GM19324 (cell line): ENCODE measurements at regions not wholly inside any gene's neighbourhood (a gene's known extent, or its start where the extent isn't known, plus 50 kb on each side); places are given as distances from the start of the nearest gene placed in this dataset.

Source experiments
- ATAC-seq: cut with Tn5 transposase; IDR thresholded peaks from one replicate; pipeline ENCODE4 v1.9.1; 2021; ENCODE audit warnings: mild to moderate bottlenecking, moderate library complexity; ENCODE audit not compliant: unreplicated experiment, low FRiP score

DNA sequence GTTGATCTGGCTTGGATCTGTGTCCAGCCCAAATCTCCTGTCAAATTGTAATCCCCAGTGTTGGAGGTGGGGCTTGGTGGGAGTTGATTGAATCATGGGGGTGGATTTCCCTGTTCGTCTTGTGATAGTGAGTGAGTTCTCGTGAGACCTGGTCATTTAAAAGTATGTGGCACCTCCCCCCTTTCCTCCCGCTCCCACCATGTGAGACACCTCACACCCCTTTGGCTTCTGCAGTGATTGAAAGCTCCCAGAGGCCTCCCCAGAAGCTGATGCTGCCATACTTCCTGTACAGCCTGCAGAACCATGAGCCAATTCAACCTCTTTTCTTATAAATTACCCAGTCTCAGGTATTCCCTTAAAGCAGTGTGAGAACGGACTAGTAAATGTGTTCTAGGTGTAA lies 117.3 kb upstream of the PTCH1 start:
- no peak for ATAC-seq

DNA sequence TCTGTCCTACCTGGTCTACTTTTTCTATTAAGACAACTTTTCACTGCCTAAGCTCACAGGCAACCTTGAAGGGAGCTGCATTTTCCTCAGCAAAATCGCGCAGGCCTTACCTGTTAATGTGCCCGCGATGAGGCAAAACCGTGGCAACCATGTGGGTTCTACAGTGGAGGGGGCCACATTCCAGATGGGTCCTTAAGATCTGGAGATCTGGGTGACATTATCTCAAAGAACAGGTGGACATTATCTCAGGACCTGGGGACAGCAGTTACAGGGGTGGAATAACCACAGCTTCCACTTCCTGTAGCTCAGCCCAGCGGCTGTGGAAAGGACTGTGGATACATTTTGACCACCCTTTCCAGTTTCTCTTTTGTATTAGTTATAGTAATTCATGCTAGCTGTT lies 112.8 kb upstream of the PTCH1 start:
- ATAC-seq = no peak

DNA sequence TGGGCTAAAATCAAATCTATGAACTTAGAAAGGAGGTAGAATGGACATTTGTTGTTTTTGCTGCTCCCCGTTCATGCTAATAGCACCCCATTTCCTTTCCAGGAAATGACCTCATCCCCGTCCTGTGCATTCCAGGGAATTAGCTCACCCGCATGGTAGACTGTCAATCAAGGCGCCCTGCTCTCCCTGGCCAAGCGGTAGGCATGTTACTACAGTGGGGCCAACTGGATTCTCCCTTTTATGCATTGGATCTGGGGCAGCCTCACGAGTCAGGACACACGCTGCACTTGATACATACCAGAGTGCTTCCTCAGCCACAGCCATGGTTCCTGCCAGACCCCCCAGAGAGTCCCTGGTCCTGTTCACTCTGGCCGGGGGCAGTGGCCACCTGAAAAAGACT lies 111.0 kb upstream of the PTCH1 start:
- ATAC-seq = no peak

DNA sequence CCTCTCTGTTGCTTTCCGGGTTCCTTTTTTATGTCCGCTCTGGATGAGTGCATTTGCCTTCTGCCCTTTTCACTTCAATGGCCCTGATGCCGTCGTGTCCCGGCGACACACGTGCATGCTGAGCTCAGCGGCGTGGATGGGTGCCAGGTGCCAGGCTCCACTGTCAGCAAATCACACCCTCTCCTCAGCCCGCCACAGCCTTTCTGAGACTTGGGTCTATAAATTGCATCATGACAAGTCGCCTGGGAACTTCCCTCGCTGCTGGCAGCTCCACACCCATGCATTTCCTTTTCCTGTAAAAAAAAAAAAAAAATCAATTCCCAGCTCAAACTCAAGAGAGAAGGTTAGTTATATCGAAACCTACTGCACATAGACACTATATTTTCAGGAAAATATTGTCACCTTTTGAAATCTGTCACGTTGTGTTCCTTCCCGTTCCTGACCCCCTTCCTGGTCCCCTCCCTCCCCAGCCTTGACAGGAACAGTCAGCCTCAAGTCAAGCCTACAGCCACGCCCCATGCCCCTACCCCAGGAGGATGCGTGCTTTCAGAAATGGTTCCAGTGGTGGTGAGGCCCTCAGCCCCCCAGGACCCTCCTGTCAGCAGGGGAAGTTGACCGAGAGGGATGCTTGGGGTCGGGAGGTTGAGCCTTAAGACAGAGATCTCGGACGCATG lies 110.3 kb upstream of the PTCH1 start:
- no peak for ATAC-seq

DNA sequence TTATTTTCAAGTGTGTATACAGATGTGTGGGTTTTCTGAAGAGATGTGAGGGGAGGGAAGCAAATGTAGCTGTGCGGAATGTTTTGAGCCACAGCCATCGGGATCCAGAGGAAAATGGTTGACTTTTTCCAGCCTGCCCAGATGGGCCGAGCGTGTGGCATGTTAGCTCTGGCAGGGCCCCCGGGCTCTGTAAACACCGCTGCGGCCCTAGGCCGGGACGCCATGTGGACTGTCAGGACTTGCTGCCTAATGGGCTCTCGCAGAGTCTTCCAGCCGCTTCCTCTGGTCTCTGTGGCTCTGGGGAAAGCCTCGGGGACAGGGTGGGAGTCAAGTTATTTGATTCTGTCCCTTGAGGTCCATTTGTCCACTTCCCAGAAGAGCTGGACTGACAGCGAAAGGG lies 109.6 kb upstream of the PTCH1 start:
- no peak for ATAC-seq

DNA sequence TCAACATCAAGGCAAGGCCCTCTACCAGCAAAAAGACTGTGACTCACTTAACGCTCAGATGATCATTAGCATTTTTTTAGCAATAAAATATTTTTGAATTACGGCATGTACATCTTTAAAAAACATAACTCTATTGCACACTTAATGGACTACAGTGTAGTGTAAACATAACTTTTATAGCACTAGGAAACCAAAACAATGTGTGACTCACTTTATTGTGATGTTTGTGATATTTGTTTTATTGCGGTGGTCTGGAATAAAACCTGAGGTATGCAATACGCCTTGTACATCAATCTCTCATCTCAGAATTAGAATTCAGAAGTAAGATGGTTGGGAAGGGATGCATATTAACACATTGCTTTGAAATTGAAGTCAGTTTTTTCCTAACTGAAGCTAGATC lies 106.9 kb upstream of the PTCH1 start:
- no peak for ATAC-seq

DNA sequence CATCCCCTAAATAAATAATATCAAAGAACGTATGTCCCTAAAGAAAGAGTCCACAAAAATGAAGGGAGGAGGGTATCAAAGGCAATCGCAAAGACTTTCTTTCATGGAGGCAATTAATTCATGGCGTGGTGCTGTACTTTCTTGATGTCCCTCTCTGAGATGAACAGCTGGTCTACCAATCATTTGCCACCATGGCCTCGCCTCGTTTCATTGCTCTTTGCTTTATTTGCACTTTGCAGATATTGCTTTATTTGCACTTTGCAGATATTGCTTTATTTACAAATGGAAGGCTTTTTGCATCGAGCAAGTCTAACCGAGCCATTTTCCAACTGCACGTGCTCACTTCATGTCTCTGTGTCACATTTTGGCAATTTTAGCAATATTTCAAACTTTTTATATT lies 104.0 kb upstream of the PTCH1 start:
- ATAC-seq = no peak

DNA sequence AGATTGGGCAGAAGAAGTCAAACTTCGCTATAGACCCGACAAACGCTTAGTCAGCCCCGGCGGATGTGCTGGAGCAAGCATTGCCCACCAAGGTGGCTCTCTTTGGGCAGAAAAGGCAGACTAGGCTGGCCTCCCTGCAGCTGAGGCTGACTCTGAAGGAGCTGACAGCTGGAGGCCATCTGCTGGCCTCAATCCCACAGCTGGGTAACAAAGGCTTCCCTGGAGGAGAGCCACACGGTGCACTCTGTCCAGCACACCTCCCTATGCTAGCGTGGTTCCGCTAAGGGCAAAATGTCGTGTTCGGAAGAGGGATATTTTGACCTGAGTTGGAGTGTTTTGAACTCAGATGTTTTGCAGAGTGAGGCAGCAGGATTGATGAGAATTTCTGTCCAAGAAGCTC lies 103.5 kb upstream of the PTCH1 start:
- no peak for ATAC-seq

DNA sequence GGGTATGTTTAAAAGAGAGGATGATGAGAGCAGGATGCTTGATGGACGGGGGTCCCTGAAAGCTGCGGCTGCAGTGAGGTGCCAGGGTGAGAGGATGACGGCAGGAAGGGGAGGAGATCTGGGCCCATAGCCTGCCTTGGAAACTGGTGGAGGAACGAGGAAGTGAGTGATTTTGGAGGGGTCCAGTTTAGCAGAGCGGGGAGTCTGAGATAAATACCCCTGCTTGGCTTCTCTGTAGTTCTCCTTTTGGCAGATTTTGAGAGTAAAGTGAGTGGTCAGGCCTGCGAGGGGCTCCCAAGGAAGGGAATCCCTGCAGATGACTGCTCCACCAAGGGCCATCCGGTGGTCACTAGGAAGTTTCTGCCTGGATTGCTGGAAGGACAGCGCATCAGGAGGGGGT lies 98.5 kb upstream of the PTCH1 start:
- no peak for ATAC-seq

DNA sequence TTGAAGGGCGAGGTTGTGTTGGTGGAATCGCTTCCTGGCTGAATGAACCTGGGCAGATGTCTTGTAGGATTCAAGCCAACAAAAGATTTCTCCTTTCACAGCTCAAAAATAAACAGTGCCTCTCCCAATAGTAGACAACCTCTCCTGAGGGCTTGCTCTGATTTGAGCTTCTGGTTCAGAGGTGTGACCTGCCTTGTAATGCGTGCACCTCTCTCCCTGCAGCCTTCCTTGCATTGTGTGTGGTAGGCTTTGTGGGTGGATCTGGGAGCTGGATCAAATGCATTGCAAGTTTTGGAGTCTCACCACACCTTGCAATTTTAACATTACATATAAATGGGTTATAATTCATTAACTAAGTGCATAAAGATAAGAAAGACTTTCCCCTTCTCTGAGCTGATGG lies 96.9 kb upstream of the PTCH1 start:
- ATAC-seq = no peak

DNA sequence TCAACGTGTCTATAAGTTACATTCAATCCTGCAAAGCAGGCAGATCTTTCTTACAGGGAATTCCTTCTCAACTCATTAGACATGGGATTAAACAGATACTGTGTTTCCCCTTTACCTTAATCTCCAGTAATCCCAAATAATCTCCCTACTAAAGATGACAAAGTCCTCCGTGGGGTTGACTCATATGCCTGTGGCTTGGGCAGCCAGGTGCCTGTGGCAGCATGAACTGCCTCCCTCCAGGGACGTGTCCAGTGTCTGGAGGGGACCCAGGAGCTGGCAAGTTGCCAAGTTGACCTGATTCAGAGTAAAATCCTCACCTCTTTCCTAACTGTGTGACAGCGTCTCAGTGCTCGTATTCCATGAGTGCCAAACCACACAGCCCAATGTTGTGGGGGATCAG lies 94.6 kb upstream of the PTCH1 start:
- no peak for ATAC-seq

DNA sequence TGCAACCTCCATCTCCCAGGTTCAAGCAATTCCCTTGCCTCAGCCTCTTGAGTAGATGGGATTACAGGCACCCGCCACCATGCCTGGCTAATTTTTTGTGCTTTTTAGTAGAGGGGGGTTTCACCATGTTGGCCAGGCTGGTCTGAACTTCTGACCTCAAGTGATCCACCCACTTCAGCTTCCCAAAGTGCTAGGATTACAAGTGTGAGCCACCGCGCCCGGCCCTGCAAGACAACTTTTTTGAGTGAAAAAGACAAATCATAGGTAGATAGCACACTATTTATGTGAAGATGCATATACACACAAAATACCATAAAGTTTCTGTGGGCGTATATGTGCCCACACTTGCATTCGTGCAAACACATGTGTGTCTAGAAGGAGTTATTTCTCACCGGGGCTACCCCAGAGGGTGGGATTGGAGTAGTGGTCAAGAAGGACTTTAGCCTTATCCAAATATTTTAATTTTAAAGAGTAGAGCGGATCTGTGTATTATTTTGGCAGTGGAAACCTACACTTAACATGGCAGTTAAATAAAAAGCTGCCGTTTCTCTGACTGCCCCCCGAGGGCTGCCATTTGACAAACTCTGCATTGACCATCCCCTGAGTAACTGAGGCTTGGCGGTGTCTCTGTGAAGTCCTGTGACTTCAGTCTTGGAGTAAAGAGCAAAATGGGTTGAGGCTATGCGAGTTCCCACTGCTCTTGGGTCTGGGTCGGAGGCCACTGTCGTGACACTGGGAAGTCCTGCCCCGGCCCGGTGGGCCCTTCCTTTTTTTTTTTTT lies 93.4 kb upstream of the PTCH1 start:
- no peak for ATAC-seq

DNA sequence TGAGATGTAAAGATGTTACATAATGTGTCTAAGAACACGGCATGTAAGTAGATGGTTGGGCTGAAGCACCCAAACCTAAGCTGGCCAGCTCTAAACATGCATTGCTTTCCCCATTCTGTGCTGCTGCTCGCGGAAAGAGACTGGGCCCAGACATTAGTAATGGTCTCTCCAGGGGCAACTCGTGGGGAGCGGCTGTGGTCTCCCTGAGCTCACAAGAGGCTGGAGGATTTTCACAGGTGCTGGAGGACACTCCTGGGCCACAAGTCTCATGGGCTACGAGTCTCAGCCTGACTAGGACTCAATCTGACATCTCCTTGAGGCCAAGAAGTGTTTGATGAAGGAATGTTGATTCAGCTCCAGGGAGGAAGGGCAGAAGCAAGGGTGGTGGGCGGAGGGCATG lies 92.7 kb upstream of the PTCH1 start:
- no peak for ATAC-seq

DNA sequence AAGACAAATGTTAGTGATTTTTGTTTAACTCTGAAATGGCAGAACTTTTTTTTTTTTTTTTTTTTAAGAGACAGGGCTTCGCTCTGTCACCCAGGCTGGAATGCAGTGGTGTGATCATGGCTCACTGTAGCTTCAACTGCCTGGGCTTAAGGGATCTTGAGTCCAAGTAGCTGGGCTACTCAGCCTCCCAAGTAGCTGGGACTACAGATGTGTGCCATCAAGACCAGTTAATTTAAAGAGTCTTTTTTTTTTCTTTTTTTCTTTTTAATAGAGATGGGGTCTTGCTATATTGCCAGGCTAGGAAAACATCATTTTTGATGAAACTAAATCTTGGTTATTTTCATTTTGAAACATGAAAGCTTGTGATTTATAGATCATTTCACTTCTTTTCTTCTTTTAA lies 91.6 kb upstream of the PTCH1 start:
- no peak for ATAC-seq

DNA sequence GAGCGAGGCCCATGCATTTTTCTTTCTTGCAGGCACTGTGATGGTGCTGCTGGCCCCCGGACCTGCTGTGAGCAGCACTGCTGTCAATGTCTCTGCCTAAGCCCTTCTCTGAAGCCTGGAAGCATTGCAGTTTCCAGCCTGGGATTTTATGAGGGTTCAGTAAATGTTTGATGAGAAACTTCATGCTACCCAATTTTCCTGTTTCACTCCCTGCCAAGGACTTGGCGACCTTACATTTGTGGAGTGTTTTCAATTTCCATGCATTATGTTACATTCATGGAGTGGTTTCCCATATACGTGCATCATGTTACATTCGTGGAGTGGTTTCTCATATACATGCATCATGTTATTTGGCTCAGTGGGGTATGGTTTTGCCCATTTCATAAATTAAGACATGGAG lies 90.7 kb upstream of the PTCH1 start:
- ATAC-seq = no peak

DNA sequence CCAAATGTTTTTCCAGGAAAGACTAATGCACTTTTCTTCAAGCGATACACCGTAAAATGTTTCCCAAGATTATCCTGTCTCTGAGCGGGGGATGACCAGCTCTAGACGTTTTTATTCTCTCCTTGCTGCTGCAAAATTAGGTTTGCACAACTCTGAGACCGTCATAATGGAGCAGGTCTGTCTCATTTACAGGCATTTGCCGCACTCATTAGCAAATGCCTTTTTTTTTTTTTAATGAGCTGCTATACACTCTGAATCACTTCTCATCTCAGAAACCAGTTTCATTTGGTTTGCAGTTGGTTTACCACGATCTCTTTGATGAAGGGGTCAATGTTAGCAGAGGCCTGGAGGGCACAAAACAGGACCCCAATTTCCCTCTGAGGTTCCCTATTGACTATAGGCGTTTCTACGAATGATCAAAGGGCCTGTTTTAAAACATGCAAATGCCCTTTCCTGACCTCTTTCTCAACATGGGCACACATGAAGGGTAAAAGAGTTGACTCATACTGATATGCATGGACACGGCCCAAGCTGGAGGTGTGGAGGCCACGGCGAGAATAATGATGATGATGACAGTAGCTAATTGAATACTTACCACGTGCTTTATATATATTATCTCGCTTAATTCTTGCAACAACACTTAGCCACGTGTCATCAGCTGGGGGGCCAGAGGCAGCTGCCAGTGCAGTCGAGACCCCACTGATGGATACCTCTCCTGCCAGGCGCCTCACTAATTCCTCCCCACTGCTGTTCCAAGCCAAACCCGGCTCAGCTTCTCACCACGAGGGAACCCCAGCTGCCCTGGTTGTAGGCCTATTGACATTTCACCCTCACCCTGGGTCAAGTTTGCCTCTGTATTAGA lies 89.9 kb upstream of the PTCH1 start:
- no peak for ATAC-seq

DNA sequence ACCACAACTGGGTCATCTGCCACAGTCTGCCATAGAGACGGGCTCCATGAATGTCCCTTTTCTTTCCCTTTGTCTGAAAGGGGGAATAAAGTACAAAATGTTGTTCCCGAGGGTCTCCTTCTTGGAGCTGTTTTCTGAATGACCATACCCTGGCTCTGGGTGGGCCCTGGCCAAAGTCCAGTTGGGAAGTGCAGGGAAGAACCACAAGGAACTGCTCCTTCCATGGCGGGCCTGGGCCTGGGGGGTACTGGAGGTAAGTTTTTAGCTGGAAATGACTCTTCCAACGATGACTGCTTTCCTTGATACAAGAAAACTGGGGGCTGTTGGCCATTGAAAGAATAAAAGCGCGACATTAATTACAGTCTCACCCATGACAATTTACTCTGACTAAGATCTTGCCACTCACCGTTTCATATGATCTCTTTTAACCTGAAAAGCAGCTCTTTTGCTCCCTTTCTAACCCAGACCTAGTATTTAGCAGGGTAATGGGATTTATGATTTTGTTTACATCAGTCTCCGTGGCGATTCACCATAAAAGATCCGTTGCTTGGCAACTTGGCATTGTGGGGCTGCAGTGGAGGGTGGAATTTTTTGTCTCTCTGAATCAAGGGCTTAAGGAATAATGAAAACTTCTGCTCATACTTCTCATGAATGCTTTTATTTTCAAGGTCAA lies 89.2 kb upstream of the PTCH1 start:
- no peak for ATAC-seq

DNA sequence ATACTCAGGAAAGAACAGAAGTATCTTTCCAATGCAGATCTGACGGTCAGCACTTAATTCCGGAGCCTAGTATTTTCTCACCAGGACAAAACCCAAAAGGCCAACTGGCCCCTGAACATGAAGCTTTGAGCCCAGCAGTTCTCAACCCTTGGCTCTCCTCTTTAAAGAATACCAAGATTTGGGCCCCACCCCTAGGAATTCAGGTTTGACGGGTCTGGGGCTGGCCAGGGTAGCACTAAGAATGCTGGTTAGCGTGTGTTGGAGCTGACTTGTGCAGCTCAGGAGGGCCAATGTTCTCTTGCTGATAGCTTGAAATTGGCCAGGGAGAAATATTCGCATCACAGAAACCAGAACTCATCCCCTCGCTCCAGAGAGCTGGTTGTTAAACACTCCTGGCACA lies 88.3 kb upstream of the PTCH1 start:
- ATAC-seq = no peak

DNA sequence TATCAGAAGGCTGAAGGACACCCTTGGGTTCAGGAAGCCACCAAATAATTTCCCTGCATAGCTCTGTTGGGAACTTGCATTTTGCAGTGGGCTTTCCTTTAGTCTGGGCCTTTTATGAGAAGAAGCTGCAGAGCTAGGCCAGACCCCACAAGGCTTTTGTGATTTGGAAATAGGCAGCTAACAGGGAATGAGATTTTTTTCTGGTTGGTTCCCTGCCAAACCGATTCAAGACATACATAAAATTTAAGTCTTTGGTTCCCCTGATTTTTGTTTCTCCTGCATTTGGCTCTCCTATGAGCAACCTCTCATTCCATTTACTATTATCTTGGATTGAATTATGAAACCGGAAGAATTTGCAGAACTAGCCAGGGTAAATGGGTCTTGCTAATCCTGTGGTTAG lies 81.5 kb upstream of the PTCH1 start:
- ATAC-seq = no peak

DNA sequence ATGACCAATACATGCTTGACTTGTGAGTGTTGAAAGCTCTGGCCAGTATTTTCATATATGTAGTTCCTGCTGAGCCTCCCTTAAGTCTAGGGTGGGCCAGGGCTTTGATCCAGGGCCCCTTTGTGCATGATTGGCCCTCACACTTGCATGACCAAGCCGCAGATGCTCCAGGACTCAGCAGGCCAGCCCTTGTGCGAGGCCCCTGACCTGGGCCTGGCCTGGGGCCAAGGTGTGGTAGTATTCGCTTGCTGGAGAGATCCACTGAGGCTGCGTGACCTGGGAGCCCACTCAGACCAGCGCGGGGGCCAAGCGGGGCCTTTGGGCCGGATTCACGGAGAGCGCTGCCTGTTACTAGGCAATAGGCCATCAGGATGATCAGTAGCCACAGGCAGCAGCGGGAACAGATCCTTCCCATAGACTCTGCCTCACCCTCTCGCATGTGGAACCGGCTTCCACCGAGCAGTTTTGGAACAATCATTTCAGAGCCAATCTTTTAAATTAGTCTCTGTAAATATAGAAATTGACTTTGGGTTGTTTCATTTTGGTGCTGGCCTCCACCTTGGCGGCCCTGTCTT lies 79.0 kb upstream of the PTCH1 start:
- no peak for ATAC-seq

DNA sequence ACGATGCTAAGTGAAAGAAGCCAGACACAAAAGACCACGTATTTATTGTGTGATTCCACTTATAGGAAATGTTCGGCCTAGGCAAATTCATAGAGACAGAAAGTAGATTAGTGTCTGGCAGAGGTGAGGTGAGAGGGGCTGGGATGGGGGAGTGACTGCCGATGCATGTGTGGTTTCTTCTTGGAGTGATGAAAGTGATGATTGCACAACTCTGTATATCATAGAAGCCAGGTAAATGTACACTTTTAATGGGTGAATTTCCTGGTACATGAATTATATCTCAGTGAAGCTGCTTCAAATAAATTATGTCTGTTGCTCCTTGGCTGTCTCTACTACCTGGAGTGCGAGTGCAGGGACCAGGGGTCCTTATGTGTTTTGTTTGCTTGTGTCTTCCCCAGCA lies 76.2 kb upstream of the PTCH1 start:
- no peak for ATAC-seq
